ENCODE measurements at regions not wholly inside any gene's neighbourhood (a gene's known extent, or its start where the extent isn't known, plus 50 kb on each side); places are given as distances from the start of the nearest gene placed in this dataset.
A peak's percentile ranks its signal among the peaks of the same experiment; 100 is the strongest.

GRCh38 chr15:97731859-97732258 is 228.6 kb upstream of the ARRDC4 start:
- no peak for DNase-seq (ENCODE audit: low read depth in 1 of 2, low spot score in 1 of 2)

GRCh38 chr15:97733373-97733772 is 227.1 kb upstream of the ARRDC4 start:
- DNase-seq (ENCODE audit: low read depth in 1 of 2, low spot score in 1 of 2), result no peak

GRCh38 chr15:97736748-97737147 is 223.8 kb upstream of the ARRDC4 start:
- no peak for DNase-seq (ENCODE audit: low read depth in 1 of 2, low spot score in 1 of 2)

GRCh38 chr15:97745481-97746071 is 214.9 kb upstream of the ARRDC4 start:
- DNase-seq (ENCODE audit: low read depth in 1 of 2, low spot score in 1 of 2), result peak in 1 of 2 donors; percentile 6

GRCh38 chr15:97747342-97747741 is 213.2 kb upstream of the ARRDC4 start:
- DNase-seq (ENCODE audit: low read depth in 1 of 2, low spot score in 1 of 2), result no peak

GRCh38 chr15:97748576-97748975 is 211.9 kb upstream of the ARRDC4 start:
- no peak for DNase-seq (ENCODE audit: low read depth in 1 of 2, low spot score in 1 of 2)

- no peak for DNase-seq (ENCODE audit: low read depth in 1 of 2, low spot score in 1 of 2)
Measured at GRCh38 chr15:97750060-97750459, 210.4 kb upstream of the ARRDC4 start.

- no peak for DNase-seq (ENCODE audit: low read depth in 1 of 2, low spot score in 1 of 2)
Measured at GRCh38 chr15:97755726-97756125, 204.8 kb upstream of the ARRDC4 start.

- no peak for DNase-seq (ENCODE audit: low read depth in 1 of 2, low spot score in 1 of 2)
Measured at GRCh38 chr15:97759363-97759762, 201.1 kb upstream of the ARRDC4 start.

GRCh38 chr15:97761110-97761509 is 199.4 kb upstream of the ARRDC4 start:
- no peak for DNase-seq (ENCODE audit: low read depth in 1 of 2, low spot score in 1 of 2)

GRCh38 chr15:97783240-97783639 is 177.3 kb upstream of the ARRDC4 start:
- DNase-seq (ENCODE audit: low read depth in 1 of 2, low spot score in 1 of 2), result no peak

GRCh38 chr15:97786741-97787140 is 173.8 kb upstream of the ARRDC4 start:
- no peak for DNase-seq (ENCODE audit: low read depth in 1 of 2, low spot score in 1 of 2)

GRCh38 chr15:97790180-97790579 is 170.3 kb upstream of the ARRDC4 start:
- DNase-seq (ENCODE audit: low read depth in 1 of 2, low spot score in 1 of 2), result no peak

- no peak for DNase-seq (ENCODE audit: low read depth in 1 of 2, low spot score in 1 of 2)
Measured at GRCh38 chr15:97791824-97792792, 168.4 kb upstream of the ARRDC4 start.

- DNase-seq (ENCODE audit: low read depth in 1 of 2, low spot score in 1 of 2), result no peak
Measured at GRCh38 chr15:97804950-97805349, 155.6 kb upstream of the ARRDC4 start.

- DNase-seq (ENCODE audit: low read depth in 1 of 2, low spot score in 1 of 2), result no peak
Measured at GRCh38 chr15:97806766-97807165, 153.7 kb upstream of the ARRDC4 start.

- DNase-seq (ENCODE audit: low read depth in 1 of 2, low spot score in 1 of 2), result no peak
Measured at GRCh38 chr15:97815835-97816234, 144.7 kb upstream of the ARRDC4 start.

GRCh38 chr15:97817276-97817890 is 143.1 kb upstream of the ARRDC4 start:
- DNase-seq (ENCODE audit: low read depth in 1 of 2, low spot score in 1 of 2), result no peak

GRCh38 chr15:97836003-97836402 is 124.5 kb upstream of the ARRDC4 start:
- no peak for DNase-seq (ENCODE audit: low read depth in 1 of 2, low spot score in 1 of 2)

GRCh38 chr15:97837896-97838295 is 122.6 kb upstream of the ARRDC4 start:
- DNase-seq (ENCODE audit: low read depth in 1 of 2, low spot score in 1 of 2), result no peak

- no peak for DNase-seq (ENCODE audit: low read depth in 1 of 2, low spot score in 1 of 2)
Measured at GRCh38 chr15:97838606-97839210, 121.8 kb upstream of the ARRDC4 start.

- DNase-seq (ENCODE audit: low read depth in 1 of 2, low spot score in 1 of 2), result no peak
Measured at GRCh38 chr15:97840501-97840900, 120.0 kb upstream of the ARRDC4 start.

All from activated CD4-positive, alpha-beta T cell treated with anti-CD3 and anti-CD28 coated beads, Interleukin-2, amount 50 U/mL, for 24 hours (primary cell).